ENCODE measurements at regions not wholly inside any gene's neighbourhood (a gene's known extent, or its start where the extent isn't known, plus 50 kb on each side); places are given as distances from the start of the nearest gene placed in this dataset.

GRCh38 chr9:27719711-27720110 is 146.4 kb upstream of the C9orf72 start:
- TF ChIP-seq, protein P1, sequence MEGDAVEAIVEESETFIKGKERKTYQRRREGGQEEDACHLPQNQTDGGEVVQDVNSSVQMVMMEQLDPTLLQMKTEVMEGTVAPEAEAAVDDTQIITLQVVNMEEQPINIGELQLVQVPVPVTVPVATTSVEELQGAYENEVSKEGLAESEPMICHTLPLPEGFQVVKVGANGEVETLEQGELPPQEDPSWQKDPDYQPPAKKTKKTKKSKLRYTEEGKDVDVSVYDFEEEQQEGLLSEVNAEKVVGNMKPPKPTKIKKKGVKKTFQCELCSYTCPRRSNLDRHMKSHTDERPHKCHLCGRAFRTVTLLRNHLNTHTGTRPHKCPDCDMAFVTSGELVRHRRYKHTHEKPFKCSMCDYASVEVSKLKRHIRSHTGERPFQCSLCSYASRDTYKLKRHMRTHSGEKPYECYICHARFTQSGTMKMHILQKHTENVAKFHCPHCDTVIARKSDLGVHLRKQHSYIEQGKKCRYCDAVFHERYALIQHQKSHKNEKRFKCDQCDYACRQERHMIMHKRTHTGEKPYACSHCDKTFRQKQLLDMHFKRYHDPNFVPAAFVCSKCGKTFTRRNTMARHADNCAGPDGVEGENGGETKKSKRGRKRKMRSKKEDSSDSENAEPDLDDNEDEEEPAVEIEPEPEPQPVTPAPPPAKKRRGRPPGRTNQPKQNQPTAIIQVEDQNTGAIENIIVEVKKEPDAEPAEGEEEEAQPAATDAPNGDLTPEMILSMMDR (IDR thresholded peaks at IDR 0.05; ENCODE audit: insufficient read depth, low read length), result no peak
- DNase-seq (ENCODE audit: low read depth), result no peak
- no peak overlapping the region for H3K4me3 ChIP-seq (ENCODE audit: low read depth, low read length)

- no peak for DNase-seq (ENCODE audit: low read depth)
- H3K4me3 ChIP-seq (ENCODE audit: low read depth, low read length), result no peak overlapping the region
- TF ChIP-seq, protein P1 (IDR thresholded peaks at IDR 0.05; ENCODE audit: insufficient read depth, low read length), result no peak
Measured at GRCh38 chr9:27722866-27723265, 149.6 kb upstream of the C9orf72 start.

DNA sequence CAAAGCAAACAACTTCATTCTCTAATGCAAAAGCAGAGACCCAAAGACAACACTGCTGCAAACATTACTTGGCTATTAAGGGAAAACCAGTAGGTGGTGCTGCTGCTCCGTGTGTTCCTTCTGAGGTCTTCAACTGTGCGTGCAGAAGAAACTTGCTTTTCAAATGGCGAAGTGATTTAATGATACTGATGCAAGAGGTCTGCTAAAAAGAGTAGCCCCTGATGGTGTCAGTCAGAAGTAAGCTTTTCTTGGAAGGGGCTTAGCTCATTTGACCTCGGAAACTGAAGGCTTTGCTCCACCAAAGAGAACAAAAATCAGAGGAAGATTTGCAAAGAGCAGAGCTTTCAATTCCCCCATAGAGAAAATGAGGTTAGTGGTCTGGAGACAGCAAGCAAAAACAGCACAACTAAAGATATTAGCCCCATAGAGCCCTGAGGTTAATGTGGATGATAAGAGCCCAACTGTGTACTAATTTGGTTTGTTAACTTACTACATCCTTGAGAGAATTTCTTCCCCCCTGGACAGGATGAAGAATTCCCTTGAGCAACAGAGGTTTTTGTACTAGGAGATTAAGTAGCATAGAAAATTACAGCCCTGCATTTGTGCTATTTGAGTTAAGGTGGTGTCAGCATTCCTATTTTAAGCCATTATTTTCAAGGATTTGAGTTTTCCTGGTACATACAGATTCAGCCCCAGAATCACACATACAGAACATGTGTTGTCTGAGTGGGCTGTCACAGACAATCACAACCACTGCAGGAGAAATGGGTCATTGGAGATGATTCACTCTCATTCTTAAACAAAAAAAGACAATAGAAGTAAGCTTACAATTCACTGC is 153.2 kb upstream of the C9orf72 start:
- TF ChIP-seq, protein P1 (IDR thresholded peaks at IDR 0.05; ENCODE audit: insufficient read depth, low read length), result peak; percentile 68
- DNase-seq (ENCODE audit: low read depth), result peak; percentile 61
- H3K4me3 ChIP-seq (ENCODE audit: low read depth, low read length), result no peak overlapping the region

GRCh38 chr9:27732494-27732893 is 159.2 kb upstream of the C9orf72 start:
- no peak overlapping the region for H3K4me3 ChIP-seq (ENCODE audit: low read depth, low read length)
- DNase-seq (ENCODE audit: low read depth), result no peak
- TF ChIP-seq, protein P1 (IDR thresholded peaks at IDR 0.05; ENCODE audit: insufficient read depth, low read length), result no peak

- no peak overlapping the region for H3K4me3 ChIP-seq (ENCODE audit: low read depth, low read length)
- TF ChIP-seq, protein P1 (IDR thresholded peaks at IDR 0.05; ENCODE audit: insufficient read depth, low read length), result no peak
- no peak for DNase-seq (ENCODE audit: low read depth)
Measured at GRCh38 chr9:27743490-27743889, 170.2 kb upstream of the C9orf72 start.

DNA sequence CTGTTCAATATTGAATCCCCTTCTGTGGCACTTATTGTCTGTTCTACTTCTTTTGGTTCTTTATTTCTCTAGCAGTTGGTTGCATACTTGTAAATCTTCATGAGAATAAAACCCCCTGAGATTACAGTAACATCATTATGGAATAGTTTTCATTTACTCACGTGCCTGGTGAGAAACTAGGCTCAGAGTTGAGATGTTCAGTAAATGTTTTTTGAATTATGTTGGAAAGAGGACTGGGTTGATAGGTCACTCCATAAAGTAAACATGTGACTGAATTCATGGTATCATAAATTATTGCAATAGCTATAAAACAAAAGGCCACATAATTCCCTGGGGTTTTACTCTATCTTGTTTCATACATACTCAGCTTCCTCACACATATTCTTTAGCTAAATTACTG is 174.2 kb upstream of the C9orf72 start:
- TF ChIP-seq, protein P1 (IDR thresholded peaks at IDR 0.05; ENCODE audit: insufficient read depth, low read length), result no peak
- DNase-seq (ENCODE audit: low read depth), result no peak
- H3K4me3 ChIP-seq (ENCODE audit: low read depth, low read length), result no peak overlapping the region
